Tibial artery (tissue), 4 donors: ENCODE measurements at regions not wholly inside any gene's neighbourhood (a gene's known extent, or its start where the extent isn't known, plus 50 kb on each side); places are given as distances from the start of the nearest gene placed in this dataset.

Source experiments
- DNase-seq, 2 donors: peaks; one replicate each; pipeline ENCODE4 v3.0.0-alpha.2; 2019
- H3K27ac ChIP-seq, 2 donors: fragments of 200-600 bp; sonication (generic) in 1 of 2; 1 replicate in 1 of 2; 2 replicates in 1 of 2; pipeline ENCODE4 v1.5.1; 2018 to 2019; ENCODE audit warnings: mild to moderate bottlenecking in 1 of 2
- H3K27me3 ChIP-seq, 2 donors: fragments of 200-600 bp; sonication (generic) in 1 of 2; one replicate each; pipeline versions ENCODE4 v1.5.1 to v1.6.0; 2016 to 2019
- H3K36me3 ChIP-seq, 3 donors: fragments of 200-600 bp; sonication (generic) in 2 of 3; one replicate each; pipeline ENCODE4 v1.5.1; 2016 to 2019; ENCODE audit warnings: mild to moderate bottlenecking in 2 of 3
- H3K4me1 ChIP-seq, 4 donors: fragments of 200-600 bp; sonication (generic) in 2 of 4; 1 replicate in 3 of 4; 2 replicates in 1 of 4; pipeline ENCODE4 v1.5.1; 2016 to 2019
- H3K4me3 ChIP-seq, 2 donors: fragments of 200-600 bp; sonication (generic) in 1 of 2; 1 replicate in 1 of 2; 2 replicates in 1 of 2; pipeline ENCODE4 v1.5.1; 2018 to 2019; ENCODE audit warnings: mild to moderate bottlenecking in 2 of 2
- H3K9me3 ChIP-seq, 3 donors: fragments of 200-600 bp; sonication (generic) in 1 of 3; one replicate each; pipeline ENCODE4 v1.5.1; 2016 to 2019
- CTCF ChIP-seq, 2 experiments: fragments of 200-600 bp in 1 of 2; fragments of 450-650 bp in 1 of 2; IDR thresholded peaks; one replicate each; pipeline ENCODE4 v1.5.1; 2017 to 2019; ENCODE audit warnings: antibody characterized with exemption in 2 of 2, mild to moderate bottlenecking in 1 of 2, moderate library complexity in 1 of 2
- intact Hi-C: fragments of 100-400 bp; cut with DNase I; formaldehyde crosslinking; loops from one replicate; pipeline ENCODE4 v1.15.0; 2023; ENCODE audit warnings: low total_unique reads

DNA sequence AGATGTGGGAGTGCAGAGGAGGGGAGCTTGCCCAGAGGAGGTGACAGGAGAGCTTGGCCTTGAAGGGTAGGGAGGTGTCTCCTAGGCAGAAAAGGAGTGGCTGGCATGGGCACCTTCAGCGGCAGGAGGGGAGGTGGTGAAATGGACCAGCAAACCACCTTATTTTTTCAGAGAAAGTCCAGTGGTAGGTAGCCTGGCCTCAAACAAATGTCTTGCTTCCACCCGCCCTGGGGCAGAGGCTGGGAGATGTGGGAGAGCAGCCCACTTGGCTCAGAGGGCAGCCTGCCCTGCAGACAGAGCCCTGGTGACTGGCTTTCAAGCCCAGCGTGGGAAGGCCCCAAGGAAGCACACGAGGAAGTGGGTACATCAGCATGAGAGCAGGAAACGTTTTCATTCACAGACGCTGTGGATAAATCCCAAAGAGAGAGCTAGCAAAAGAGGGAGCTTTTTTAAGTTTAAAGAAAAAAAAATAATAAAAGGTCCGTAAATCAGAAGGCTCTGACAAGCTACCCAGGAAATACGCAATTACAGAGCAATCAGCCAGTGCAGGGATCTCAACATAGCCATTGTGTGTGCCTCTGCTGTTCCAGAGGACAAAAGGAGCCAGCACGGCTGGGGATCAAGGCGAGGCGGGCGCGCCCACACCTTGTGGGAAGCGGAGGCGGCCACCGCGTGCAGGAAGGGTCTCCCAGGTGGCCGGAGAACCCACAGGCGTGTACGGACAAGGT is 238.7 kb upstream of the PLET1 start:
- no peak for DNase-seq
- H3K4me3 ChIP-seq, result no peak overlapping the region
- no peaks in the 10 kb centered on the region for H3K9me3 ChIP-seq
- TF ChIP-seq CTCF (IDR thresholded peaks at IDR 0.05), result no peak
- no peaks in the 10 kb centered on the region for H3K4me1 ChIP-seq
- no peak overlapping the region for H3K27ac ChIP-seq
- intact Hi-C loops, result no loop called here
- H3K27me3 ChIP-seq, result no peaks in the 10 kb centered on the region
- H3K36me3 ChIP-seq, result no peaks in the 10 kb centered on the region

DNA sequence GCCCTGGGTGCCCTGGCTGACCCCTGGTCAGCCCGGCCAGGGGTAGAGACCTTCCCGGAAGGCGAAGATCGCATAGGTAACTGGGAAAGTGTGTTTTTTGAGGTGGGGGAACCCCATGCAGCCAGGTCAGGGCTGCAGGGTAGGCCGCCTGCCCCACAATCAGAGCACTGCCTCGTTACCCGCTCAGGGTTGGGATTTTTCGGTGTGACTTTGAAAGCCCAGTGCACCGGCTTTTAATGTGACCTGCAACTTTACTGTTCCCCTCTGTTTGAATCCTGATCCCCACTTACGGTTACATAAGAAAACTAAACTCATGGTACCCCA is 239.2 kb upstream of the PLET1 start:
- no peak for DNase-seq
- H3K4me1 ChIP-seq, result no peaks in the 10 kb centered on the region
- intact Hi-C loops, result no loop called here
- no peaks in the 10 kb centered on the region for H3K9me3 ChIP-seq
- no peak for TF ChIP-seq CTCF (IDR thresholded peaks at IDR 0.05)
- H3K27ac ChIP-seq, result no peak overlapping the region
- no peak overlapping the region for H3K4me3 ChIP-seq
- H3K36me3 ChIP-seq, result no peaks in the 10 kb centered on the region
- no peaks in the 10 kb centered on the region for H3K27me3 ChIP-seq

GRCh38 chr11:112503410-112503809 is 242.8 kb upstream of the PLET1 start:
- Histone ChIP-seq H3K36me3 (no peaks in the 10 kb centered on the region), H3K4me3 (no peak overlapping the region), H3K27ac (no peak overlapping the region), H3K4me1 (no peaks in the 10 kb centered on the region), H3K27me3 (peaks cover 0 to 3% of the 10 kb centered on the region in 2 donors), H3K9me3 (no peaks in the 10 kb centered on the region)
- no peak for TF ChIP-seq CTCF (IDR thresholded peaks at IDR 0.05)
- intact Hi-C loops, result no loop called here
- no peak for DNase-seq

GRCh38 chr11:112504056-112504455 is 243.4 kb upstream of the PLET1 start:
- Histone ChIP-seq H3K27ac (no peak overlapping the region), H3K27me3 (peaks cover 0 to 3% of the 10 kb centered on the region in 2 donors), H3K9me3 (no peaks in the 10 kb centered on the region), H3K36me3 (no peaks in the 10 kb centered on the region), H3K4me3 (no peak overlapping the region), H3K4me1 (no peaks in the 10 kb centered on the region)
- DNase-seq, result no peak
- TF ChIP-seq CTCF (IDR thresholded peaks at IDR 0.05), result no peak
- intact Hi-C loops, result no loop called here

DNA sequence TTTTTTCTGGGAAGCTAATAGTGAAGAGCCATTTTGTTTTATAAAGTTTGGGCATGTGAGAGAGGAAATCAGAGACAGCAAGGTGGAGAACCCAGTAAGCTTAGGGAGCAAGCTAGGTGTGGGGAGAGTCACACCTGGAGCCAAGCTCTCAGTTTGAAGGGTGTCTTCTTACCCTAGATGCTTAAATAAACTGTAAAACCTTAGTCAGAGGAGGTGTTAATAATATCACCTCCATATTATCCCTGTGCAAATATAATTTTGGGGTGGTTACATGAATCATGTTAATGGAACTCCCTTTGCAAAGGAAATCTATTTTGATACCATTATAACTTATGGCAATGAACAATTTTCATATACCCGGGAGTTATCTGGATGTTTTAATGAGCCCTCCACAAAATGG is 246.2 kb upstream of the PLET1 start:
- intact Hi-C loops, result no loop called here
- no peaks in the 10 kb centered on the region for H3K9me3 ChIP-seq
- H3K36me3 ChIP-seq, result no peaks in the 10 kb centered on the region
- H3K4me3 ChIP-seq, result no peak overlapping the region
- no peak overlapping the region for H3K27ac ChIP-seq
- DNase-seq, result no peak
- no peak for TF ChIP-seq CTCF (IDR thresholded peaks at IDR 0.05)
- H3K4me1 ChIP-seq, result no peaks in the 10 kb centered on the region
- H3K27me3 ChIP-seq, result peaks cover 0 to 3% of the 10 kb centered on the region in 2 donors

DNA sequence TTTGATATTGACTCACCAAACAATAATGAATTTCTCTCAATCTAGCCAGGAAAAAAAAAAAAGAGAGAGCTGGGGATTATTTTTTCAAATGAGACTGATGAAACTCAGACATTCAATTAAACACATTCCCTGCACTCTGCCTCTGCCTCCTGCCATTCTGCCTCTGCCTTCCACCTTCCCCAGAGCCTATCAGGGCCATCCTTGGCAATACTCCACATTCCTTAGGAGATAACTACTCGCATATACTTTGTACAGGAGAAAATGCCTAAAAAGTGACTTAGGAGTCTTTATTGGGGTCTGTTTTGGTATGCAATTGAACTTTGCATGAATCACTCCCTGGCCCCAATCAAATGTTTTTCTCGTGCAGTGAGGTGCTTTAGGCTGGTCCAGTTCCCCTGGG is 246.6 kb upstream of the PLET1 start:
- no peak overlapping the region for H3K27ac ChIP-seq
- H3K36me3 ChIP-seq, result no peaks in the 10 kb centered on the region
- TF ChIP-seq CTCF (IDR thresholded peaks at IDR 0.05), result no peak
- DNase-seq, result no peak
- H3K9me3 ChIP-seq, result no peaks in the 10 kb centered on the region
- H3K4me1 ChIP-seq, result no peaks in the 10 kb centered on the region
- intact Hi-C loops, result no loop called here
- no peak overlapping the region for H3K4me3 ChIP-seq
- H3K27me3 ChIP-seq, result peaks cover 0 to 3% of the 10 kb centered on the region in 2 donors
